Epithelial cell of esophagus (primary cell): ENCODE measurements at regions not wholly inside any gene's neighbourhood (a gene's known extent, or its start where the extent isn't known, plus 50 kb on each side); places are given as distances from the start of the nearest gene placed in this dataset.

Experiments
- DNase-seq: peaks from one replicate; pipeline ENCODE4 v3.0.0; 2010; ENCODE audit warnings: low read depth
- H3K4me3 ChIP-seq: 2 replicates; pipeline ENCODE4 v1.5.1; 2011; ENCODE audit warnings: mild to moderate bottlenecking, low read length, control low read depth
- CTCF ChIP-seq: IDR thresholded peaks from 2 replicates; pipeline ENCODE4 v1.5.1; 2011; ENCODE audit warnings: low read depth, mild to moderate bottlenecking, low read length, control low read depth, inconsistent platforms; ENCODE audit not compliant: insufficient read depth; ENCODE audit errors: missing control alignments

DNA sequence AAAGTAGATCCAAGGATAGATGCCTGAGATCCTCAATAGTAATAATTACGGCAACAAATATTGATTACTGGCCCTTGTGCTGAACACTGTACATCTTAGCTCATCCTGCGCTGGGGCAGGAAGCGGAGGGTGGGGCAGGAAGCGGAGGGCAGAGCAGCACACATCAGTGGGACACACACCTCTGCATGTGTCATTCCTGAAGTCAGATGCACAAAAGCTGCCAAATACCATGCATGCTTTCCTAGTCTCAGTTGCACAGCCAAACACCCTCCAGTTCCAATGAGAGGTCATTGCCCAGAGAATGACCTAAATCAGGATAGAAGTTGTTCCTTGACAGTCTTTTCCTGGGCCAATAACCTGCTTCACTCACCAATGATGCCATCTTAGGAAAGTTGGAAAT, 74.4 kb upstream of the FOXC1 start:
- peak; percentile 68 for DNase-seq
- TF ChIP-seq CTCF: no peak
- H3K4me3 ChIP-seq: no peak overlapping the region

GRCh38 chr6:1536526-1537429, 72.9 kb upstream of the FOXC1 start:
- no peak for TF ChIP-seq CTCF
- DNase-seq: no peak
- no peak overlapping the region for H3K4me3 ChIP-seq

DNA sequence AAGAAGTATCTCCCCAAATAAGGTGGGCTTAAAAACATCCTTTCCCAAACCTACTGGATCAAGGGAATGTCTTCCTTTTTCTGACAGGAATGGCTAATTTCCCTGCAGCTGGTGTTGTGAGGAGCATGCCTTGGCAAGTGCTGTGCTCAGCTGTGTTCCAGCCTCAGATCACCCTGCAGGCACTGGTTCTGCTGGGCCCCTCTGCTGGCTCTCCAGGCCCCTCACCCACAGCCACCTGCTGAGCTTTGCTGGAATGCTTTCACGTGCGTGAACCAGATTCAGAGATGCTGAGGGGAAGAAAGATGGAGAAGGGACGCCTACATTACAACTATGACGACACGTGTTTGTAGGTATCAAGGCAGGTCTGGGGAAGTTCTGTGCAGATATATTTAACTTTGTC, 71.3 kb upstream of the FOXC1 start:
- H3K4me3 ChIP-seq: no peak overlapping the region
- TF ChIP-seq CTCF: no peak
- DNase-seq: peak; percentile 5

- TF ChIP-seq CTCF: no peak
- H3K4me3 ChIP-seq: no peak overlapping the region
- no peak for DNase-seq
Measured at GRCh38 chr6:1538810-1539478, 70.8 kb upstream of the FOXC1 start.

GRCh38 chr6:1540864-1541521, 68.7 kb upstream of the FOXC1 start:
- H3K4me3 ChIP-seq: no peak overlapping the region
- TF ChIP-seq CTCF: no peak
- no peak for DNase-seq

- no peak for DNase-seq
- TF ChIP-seq CTCF: no peak
- H3K4me3 ChIP-seq: no peak overlapping the region
Measured at GRCh38 chr6:1542335-1542734, 67.4 kb upstream of the FOXC1 start.
